ENCODE measurements at regions not wholly inside any gene's neighbourhood (a gene's known extent, or its start where the extent isn't known, plus 50 kb on each side); places are given as distances from the start of the nearest gene placed in this dataset.

- TF ChIP-seq CTCF (conservative IDR thresholded peaks at IDR 0.05 in 1 of 2, IDR thresholded peaks at IDR 0.05 in 1 of 2; ENCODE audit: extremely low read depth in 1 of 2, insufficient read depth in 1 of 2, low read depth in 1 of 2, low read length in 2 of 2) (no peak), EZH2 (IDR thresholded peaks at IDR 0.05; ENCODE audit: borderline replicate concordance, low read length) (no peak)
These were observed 132.7 kb downstream of the ANXA2 start for GRCh38 chr15:60265057-60265456.
